Right lobe of liver (tissue), 6 donors: ENCODE measurements at regions not wholly inside any gene's neighbourhood (a gene's known extent, or its start where the extent isn't known, plus 50 kb on each side); places are given as distances from the start of the nearest gene placed in this dataset.

Experiments
- ATAC-seq, 4 donors: fragments of 200-7000 bp; cut with Tn5 transposase; one replicate each; pipeline ENCODE4 v1.9.1; 2020; ENCODE audit warnings: mild to moderate bottlenecking in 4 of 4, moderate library complexity in 4 of 4
- DNase-seq, 3 donors: peaks; one replicate each; pipeline ENCODE4 v3.0.0-alpha.2; 2020
- H3K27ac ChIP-seq, 3 donors: fragments of 200-600 bp; one replicate each; pipeline ENCODE4 v1.8.0; 2022
- H3K27me3 ChIP-seq, 2 donors: fragments of 200-600 bp; one replicate each; pipeline ENCODE4 v1.8.0; 2022
- H3K36me3 ChIP-seq, 4 donors: fragments of 200-600 bp; sonication (generic) in 1 of 4; one replicate each; pipeline versions ENCODE4 v1.5.1 to v1.8.0; 2017 to 2022; ENCODE audit warnings: control low read depth in 1 of 4
- H3K4me1 ChIP-seq, 4 donors: fragments of 200-600 bp; sonication (generic) in 1 of 4; one replicate each; pipeline versions ENCODE4 v1.5.1 to v1.8.0; 2017 to 2022; ENCODE audit warnings: control low read depth in 1 of 4
- H3K4me3 ChIP-seq, 3 donors: fragments of 200-600 bp; one replicate each; pipeline ENCODE4 v1.8.0; 2022
- H3K9me3 ChIP-seq, 4 donors: fragments of 200-600 bp; sonication (generic) in 1 of 4; one replicate each; pipeline versions ENCODE4 v1.5.1 to v1.8.0; 2017 to 2022; ENCODE audit warnings: control low read depth in 1 of 4
- POLR2A ChIP-seq: fragments of 450-650 bp; IDR thresholded peaks from one replicate; pipeline ENCODE4 v1.6.1; 2017; ENCODE audit warnings: antibody characterized with exemption, mild to moderate bottlenecking
- WGBS: methylation state at CpG from one replicate; pipeline ENCODE4 v1.1.6; 2018; ENCODE audit warnings: low coverage, low lambda C conversion rate; ENCODE audit not compliant: insufficient coverage; ENCODE audit errors: missing lambda C conversion rate; 5-methylcytosine and 5-hydroxymethylcytosine counted together
- intact Hi-C, 2 donors: fragments of 100-400 bp; cut with DNase I; formaldehyde crosslinking; loops; one replicate each; pipeline versions ENCODE4 v1.11.2 to v1.14.1; 2022
- TF ChIP-seq, protein P1 (sequence below), 4 donors: fragments of 200-600 bp in 3 of 4; fragments of 450-650 bp in 1 of 4; IDR thresholded peaks; one replicate each; pipeline versions ENCODE4 v1.5.1 to v1.8.0; 2016 to 2022; ENCODE audit warnings: antibody characterized with exemption in 4 of 4, mild to moderate bottlenecking in 2 of 4
- donor health status: DM: no; HTN: yes; CAD: no.
- donor health status: DM: no; HTN: no; CAD: no.
- donor health status: DM: no; HTN: no; CAD: no.
- donor health status: DM: no; HTN: yes; CAD: no.
- donor health status: DM: no; HTN: yes; CAD: no.

DNA sequence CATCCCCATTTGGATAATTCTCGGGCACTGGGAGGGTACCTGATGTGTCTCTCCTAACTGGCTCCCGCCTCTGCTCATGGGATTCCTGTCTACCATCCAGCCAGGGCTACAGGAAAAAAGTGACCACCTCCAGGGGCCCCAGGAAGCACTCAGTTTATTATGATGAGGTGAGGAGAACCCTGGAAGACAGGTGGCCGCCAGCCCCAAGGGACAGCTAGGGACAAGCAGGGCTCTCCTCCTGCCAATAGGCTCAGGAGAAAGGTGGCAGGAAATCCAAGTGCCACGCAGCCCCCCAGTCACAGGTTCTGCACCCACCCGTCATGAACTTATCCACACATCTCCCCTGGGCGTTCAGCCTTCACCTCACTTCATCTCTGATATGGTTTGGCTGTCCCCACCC lies 61.5 kb upstream of the ZNF354A start:
- 65% methylated on average over 5 of the region's 6 CpGs for WGBS
- TF ChIP-seq POLR2A = no peak
- TF ChIP-seq, protein P1, sequence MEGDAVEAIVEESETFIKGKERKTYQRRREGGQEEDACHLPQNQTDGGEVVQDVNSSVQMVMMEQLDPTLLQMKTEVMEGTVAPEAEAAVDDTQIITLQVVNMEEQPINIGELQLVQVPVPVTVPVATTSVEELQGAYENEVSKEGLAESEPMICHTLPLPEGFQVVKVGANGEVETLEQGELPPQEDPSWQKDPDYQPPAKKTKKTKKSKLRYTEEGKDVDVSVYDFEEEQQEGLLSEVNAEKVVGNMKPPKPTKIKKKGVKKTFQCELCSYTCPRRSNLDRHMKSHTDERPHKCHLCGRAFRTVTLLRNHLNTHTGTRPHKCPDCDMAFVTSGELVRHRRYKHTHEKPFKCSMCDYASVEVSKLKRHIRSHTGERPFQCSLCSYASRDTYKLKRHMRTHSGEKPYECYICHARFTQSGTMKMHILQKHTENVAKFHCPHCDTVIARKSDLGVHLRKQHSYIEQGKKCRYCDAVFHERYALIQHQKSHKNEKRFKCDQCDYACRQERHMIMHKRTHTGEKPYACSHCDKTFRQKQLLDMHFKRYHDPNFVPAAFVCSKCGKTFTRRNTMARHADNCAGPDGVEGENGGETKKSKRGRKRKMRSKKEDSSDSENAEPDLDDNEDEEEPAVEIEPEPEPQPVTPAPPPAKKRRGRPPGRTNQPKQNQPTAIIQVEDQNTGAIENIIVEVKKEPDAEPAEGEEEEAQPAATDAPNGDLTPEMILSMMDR (IDR thresholded peaks at IDR 0.05) = no peak
- DNase-seq = no peak

DNA sequence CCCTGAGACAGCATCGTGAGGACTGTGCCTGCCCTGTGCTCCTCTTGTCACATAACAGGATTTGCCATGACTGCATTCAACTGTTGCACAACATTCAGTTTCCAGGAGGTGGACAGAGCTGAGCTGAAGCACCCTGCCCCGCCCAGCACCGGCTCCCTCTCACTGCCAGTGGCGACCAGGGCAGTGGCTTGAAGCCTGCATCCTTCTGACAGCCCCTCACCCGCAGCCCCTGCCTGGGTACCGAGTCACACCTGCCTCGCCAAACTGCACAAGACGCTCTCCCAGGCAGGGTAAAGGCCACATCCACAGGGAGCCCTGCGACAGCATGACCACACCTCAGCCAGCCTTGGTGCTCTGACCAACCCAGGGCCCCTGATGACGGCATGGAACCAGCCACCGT lies 59.9 kb upstream of the ZNF354A start:
- no peaks in the 10 kb centered on the region for H3K4me1 ChIP-seq
- H3K27me3 ChIP-seq = no peaks in the 10 kb centered on the region
- DNase-seq (no peak), ATAC-seq (no peak)
- 40% methylated on average over 2 of the region's 11 CpGs for WGBS
- no peaks in the 10 kb centered on the region for H3K9me3 ChIP-seq
- no peak for TF ChIP-seq POLR2A
- TF ChIP-seq, protein P1 (IDR thresholded peaks at IDR 0.05) = no peak
- H3K4me3 ChIP-seq = no peak overlapping the region
- H3K27ac ChIP-seq = no peak overlapping the region
- intact Hi-C loops = no loop called here
- no peaks in the 10 kb centered on the region for H3K36me3 ChIP-seq

More for the DNA sequence above, 61.5 kb upstream of the ZNF354A start:
- H3K36me3 ChIP-seq = no peaks in the 10 kb centered on the region
- no peak overlapping the region for H3K27ac ChIP-seq
- intact Hi-C loops = no loop called here
- no peaks in the 10 kb centered on the region for H3K9me3 ChIP-seq
- no peak for ATAC-seq
- no peaks in the 10 kb centered on the region for H3K4me1 ChIP-seq
- no peaks in the 10 kb centered on the region for H3K27me3 ChIP-seq
- H3K4me3 ChIP-seq = no peak overlapping the region

DNA sequence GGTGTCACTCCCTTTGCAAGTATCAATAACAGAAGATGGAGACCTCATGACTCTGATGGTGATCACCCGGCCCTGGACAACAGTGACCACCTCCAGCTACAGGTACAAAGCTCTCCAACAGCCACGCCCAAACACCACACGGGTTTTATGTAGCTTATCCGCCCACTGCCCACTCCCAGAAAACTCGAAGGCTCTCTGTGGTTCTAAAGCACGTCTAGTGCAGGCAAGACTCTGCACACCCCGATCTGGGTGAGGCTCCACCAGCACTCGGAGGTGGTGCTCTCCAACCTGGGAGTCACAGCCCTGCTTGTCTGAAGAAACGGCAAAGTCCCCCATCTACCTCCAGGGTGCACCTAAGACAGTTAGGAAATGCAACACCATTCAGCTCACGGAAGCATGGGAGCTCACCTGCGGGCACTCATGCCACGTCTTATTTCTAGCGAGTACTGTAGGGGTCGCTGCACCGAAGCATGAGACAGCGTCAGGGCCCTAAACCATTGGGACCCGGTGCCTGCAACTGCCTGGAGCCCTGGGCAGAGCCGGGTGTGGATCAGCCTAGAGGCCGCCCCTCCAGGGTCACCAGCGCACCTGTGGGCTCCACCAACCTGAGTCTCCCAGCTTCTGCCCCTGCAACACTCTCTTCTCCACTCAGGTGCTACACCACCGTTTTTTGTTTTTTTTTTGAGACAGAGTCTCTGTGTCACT lies 58.1 kb upstream of the ZNF354A start:
- no peak for TF ChIP-seq POLR2A
- TF ChIP-seq, protein P1 (IDR thresholded peaks at IDR 0.05) = no peak
- H3K27ac ChIP-seq = no peak overlapping the region
- peak in 1 of 3 donors; percentile 28 for DNase-seq
- 35% methylated on average over 7 of the region's 21 CpGs for WGBS
- H3K36me3 ChIP-seq = no peaks in the 10 kb centered on the region
- no peak for ATAC-seq
- no peak overlapping the region for H3K4me3 ChIP-seq
- H3K27me3 ChIP-seq = no peaks in the 10 kb centered on the region
- intact Hi-C loops = no loop called here
- H3K9me3 ChIP-seq = no peaks in the 10 kb centered on the region
- H3K4me1 ChIP-seq = no peaks in the 10 kb centered on the region

DNA sequence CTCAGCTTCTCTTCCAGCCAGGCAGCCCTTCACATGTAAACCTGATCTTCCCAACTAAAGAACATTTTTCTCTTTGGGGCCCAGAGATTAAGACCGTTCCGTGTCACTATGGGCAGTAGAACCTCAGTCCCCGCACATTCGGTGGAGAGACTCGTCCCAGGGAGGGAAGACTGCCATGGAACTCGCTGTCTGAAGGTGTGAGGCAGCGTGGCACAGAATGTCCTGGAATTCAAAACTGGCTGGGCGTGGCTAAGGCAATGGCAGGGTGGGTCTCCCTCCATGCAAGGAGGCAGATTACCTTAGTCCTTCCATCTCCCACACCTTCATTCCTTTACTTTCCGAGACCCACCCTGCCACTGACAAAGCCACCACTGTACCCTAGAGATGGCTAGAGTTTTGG lies 57.4 kb upstream of the ZNF354A start:
- WGBS = 95% methylated on average over 3 of the region's 9 CpGs
- Histone ChIP-seq H3K27me3 (no peaks in the 10 kb centered on the region), H3K4me3 (no peak overlapping the region), H3K36me3 (no peaks in the 10 kb centered on the region), H3K4me1 (no peaks in the 10 kb centered on the region), H3K27ac (no peak overlapping the region), H3K9me3 (no peaks in the 10 kb centered on the region)
- DNase-seq (peak in 1 of 3 donors; percentile 4), ATAC-seq (no peak)
- intact Hi-C loops = no loop called here
- TF ChIP-seq, protein P1 (IDR thresholded peaks at IDR 0.05) = no peak
- no peak for TF ChIP-seq POLR2A
